ENCODE measurements at regions not wholly inside any gene's neighbourhood (a gene's known extent, or its start where the extent isn't known, plus 50 kb on each side); places are given as distances from the start of the nearest gene placed in this dataset.
A peak's percentile ranks its signal among the peaks of the same experiment; 100 is the strongest.
"Not testable (repeated sequence)": the region's sequence is repeated elsewhere in the genome, so short reads cannot be mapped to it uniquely, and the experiment has no call there.

GRCh38 chr10:33067917-33068316 is 109.9 kb upstream of the ITGB1 start:
- DNase-seq (ENCODE audit: low spot score) = no peak

GRCh38 chr10:33067481-33067880 is 109.5 kb upstream of the ITGB1 start:
- DNase-seq (ENCODE audit: low spot score) = no peak

GRCh38 chr10:33066558-33067236 is 108.7 kb upstream of the ITGB1 start:
- peak; percentile 20 for DNase-seq (ENCODE audit: low spot score)

DNA sequence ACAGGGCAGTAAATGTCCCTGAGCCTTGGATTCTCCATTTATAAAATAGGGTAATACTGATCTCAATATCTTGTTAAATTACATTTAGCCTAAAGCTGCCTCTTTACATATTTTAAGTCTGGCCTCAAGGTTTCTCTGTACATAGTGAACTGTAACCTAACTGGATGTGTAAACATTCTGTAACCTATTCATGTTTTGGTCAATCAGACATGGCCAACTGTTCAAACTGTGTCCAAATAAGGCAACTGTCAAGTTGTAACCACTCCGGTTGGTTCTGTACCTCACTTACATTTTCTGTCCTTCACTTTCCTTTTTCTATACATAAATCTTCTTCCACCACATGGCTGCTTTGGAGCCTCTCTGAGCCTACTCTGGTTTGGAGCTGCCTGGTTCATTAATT is 107.1 kb upstream of the ITGB1 start:
- DNase-seq (ENCODE audit: low spot score) = no peak

GRCh38 chr10:33064706-33065105 is 106.7 kb upstream of the ITGB1 start:
- no peak for DNase-seq (ENCODE audit: low spot score)

DNA sequence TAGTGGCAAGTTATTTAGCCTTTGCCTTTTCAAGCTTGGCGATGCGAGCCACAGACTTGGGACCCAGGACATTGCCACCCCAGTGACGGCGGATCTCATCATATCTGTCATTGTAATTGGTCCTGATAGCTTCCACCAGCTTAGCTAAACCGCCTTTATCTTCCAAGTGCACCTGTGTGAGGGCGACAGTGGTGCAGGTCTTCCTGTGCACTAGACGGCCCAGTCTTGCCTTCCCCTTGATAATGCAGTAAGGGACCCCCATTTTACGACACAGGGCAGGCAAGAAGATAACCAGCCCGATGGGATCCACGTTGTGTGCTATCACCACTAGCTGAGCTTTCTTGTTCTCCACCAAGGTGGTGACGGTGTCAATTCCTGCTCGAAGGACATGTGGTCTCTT is 99.6 kb upstream of the ITGB1 start:
- DNase-seq (ENCODE audit: low spot score) = no peak

GRCh38 chr10:33056828-33057596 is 99.0 kb upstream of the ITGB1 start:
- DNase-seq (ENCODE audit: low spot score) = no peak

GRCh38 chr10:33055625-33056024 is 97.6 kb upstream of the ITGB1 start:
- no peak for DNase-seq (ENCODE audit: low spot score)

- DNase-seq (ENCODE audit: low spot score) = no peak
Observed at GRCh38 chr10:33052915-33053810, 95.1 kb upstream of the ITGB1 start.

DNA sequence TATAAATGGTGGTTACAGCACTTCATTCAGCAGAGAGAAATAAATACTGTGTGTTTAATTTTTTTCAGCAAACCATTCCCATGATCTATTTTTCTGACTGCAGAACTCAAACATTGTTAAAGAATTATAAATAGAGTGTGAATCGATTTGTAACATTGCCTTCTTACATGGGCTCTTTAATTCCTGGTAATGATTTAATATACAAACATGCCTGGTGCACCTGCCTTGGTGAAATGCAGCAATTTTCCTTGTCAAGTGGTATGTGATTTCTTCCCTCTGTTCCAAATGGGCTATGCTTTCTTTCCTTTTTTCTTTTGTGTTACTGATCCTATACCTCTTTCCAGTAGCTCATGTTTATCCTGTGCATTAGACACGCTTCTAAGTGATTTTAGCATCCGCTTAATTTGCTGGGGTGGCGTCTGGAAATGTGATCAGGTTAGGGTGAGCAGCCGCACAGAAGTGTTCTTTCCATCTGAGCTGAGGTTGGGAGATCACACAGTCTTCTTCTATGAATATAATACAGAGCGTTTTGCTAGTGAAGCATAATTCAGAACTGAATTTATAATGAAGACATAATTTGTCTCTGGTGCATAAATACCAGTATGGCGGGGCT is 94.3 kb upstream of the ITGB1 start:
- DNase-seq (ENCODE audit: low spot score) = no peak

DNA sequence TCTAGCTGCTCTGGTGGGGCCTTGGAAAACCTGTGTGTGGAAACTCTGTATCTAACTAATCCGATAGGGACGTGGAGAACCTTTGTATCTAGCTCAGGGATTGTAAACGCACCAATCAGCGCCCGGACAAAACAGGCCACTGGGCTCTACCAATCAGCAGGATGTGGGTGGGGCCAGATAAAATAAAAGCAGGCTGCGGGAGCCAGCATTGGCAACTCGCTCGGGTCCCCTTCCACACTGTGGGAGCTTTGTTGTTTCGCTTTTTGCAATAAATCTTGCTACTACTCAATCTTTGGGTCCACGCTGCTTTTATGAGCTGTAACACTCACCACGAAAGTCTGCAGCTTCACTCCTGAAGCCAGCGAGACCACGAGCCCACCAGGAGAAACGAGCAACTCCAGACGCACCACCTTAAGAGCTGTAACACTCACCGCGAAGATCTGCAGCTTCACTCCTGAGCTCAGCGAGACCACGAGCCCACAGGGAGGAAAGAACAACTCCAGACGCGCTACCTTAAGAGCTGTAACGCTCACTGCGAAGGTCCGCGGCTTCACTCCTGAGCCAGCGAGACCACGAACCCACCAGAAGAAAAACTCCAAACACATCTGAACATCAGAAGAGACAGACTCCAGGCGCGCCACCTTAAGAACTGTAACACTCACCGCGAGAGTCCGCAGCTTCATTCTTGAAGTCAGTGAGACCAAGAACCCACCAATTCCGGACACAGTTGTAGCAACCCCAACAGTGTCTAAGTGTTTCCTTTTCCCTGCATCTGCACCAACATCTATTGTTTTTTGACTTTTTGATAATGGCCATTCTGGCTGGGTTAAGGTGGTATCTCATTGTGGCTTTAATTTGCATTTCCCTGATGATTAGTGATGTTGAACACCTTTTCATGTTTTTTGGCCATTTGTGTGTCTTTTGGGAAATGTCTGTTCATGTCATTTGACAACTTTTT is 92.2 kb upstream of the ITGB1 start:
- not testable (repeated sequence) for DNase-seq (ENCODE audit: low spot score)

DNA sequence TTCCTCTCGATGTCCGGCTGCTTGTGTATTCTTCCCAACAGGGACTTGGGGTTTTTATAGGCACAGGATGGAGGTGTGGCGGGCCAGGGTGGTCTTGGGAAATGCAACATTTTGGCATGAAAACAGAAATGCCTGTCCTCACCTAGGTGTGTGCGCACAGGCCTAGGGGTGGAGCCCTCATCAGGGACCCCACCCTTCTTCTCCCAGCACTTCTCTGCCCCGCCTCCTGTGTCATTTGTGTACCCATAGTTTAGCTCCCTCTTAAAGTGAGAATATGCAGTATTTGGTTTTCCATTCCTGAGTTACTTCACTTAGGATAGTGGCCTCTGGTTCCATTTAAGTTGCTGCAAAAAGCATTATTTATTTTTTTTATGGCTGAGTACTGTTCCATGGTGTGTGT is 90.2 kb upstream of the ITGB1 start:
- DNase-seq (ENCODE audit: low spot score) = no peak

DNA sequence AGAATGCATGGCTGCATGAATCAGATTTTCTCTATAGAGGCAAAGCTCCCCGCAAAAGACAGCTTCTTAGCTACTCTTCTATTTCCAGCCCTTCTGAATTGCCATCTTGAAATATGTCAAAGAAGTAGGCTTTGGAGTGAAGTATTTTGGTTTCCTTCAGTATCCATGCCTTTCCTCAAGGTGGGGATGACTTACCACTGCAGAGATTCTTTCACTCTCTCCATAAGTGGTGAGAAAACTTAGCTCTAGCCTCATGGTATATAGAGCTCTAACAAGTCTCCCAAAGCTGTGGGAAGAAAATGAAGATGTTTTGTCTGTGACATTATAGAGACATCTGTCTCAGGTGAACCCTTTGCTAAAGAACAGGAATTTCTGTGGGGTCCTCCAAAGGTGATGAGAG is 89.6 kb upstream of the ITGB1 start:
- DNase-seq (ENCODE audit: low spot score) = no peak

DNA sequence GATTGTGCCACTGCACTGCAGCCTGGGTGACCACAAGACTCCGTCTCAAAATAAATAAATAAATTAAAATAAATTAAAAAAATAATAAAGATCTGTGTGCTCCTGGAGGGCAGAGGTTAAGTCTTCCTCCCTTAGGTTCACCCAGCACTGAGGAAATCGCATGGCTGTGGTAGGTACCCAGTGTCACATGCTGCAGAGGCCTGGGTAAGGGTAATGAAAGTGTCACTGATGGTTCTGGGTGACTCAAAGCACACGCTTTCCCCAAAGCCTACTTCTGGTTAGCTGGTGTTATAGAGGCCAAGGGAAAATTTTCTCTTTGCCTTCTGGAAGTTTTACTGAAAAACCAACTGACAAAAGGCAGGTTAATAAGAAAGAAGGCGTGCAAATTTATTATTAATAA is 88.8 kb upstream of the ITGB1 start:
- no peak for DNase-seq (ENCODE audit: low spot score)

- no peak for DNase-seq (ENCODE audit: low spot score)
Observed at GRCh38 chr10:33045421-33045820, 87.4 kb upstream of the ITGB1 start.

- no peak for DNase-seq (ENCODE audit: low spot score)
Observed at GRCh38 chr10:33042565-33042964, 84.5 kb upstream of the ITGB1 start.

GRCh38 chr10:33041783-33042437 is 83.9 kb upstream of the ITGB1 start:
- DNase-seq (ENCODE audit: low spot score) = peak; percentile 33

DNA sequence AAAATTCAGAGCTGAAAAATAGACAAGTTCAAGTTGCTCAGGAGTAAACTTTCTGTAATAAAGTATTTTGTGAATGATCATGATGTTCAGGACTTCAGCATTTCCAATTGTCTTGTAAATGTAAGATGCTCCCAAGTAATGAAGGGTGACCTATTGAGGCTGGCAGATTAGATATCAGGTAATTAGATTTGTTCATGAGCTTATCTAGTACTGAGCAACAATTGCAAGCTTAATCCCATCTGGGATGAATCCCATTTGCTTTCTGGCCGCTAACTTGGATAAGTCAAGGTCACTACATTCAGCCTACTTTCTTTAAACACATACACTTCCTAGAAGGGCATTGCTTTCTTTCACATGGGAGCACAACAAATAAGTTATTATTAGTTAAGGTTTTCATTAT is 82.4 kb upstream of the ITGB1 start:
- no peak for DNase-seq (ENCODE audit: low spot score)

- peak; percentile 21 for DNase-seq (ENCODE audit: low spot score)
Observed at GRCh38 chr10:33039181-33039580, 81.2 kb upstream of the ITGB1 start.

DNA sequence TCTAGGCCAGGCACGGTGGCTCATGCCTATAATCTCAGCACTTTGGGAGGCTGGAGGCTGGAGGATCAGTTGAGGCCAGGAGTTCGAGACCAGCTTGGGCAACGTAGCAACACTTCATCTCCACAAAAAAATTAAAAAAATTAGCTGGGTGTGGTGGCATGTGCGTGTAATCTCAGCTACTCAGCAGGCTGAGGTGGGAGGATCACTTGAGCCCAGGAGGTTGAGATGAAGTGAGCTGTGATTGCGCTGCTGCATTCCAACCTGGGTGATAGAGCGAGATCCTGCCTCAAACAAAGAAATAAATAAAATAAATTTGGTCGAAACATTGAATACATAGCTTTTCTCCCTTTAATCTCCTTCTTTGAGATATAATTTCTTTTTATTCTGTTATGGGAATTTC is 80.6 kb upstream of the ITGB1 start:
- DNase-seq (ENCODE audit: low spot score) = no peak

DNA sequence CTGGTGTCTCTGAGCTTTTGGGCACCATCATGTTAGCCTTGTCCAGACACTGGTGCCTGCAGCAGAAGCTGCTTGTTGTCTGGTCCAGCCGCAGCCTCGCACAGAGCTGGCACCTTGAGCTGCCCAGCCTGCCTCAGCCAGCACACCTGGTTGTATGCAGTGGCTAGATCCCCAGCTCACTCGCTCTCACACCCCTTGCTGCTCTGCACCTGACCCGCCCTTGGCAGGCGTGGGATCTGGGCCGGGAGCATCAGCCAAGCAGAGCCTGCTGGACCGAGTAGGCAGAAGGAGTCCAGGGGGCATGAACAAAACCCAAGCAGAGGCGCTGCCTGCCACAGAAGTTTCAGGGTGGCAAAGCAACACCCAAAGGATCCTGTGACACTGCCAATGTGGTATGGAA is 79.7 kb upstream of the ITGB1 start:
- no peak for DNase-seq (ENCODE audit: low spot score)
